Astrocyte (in vitro differentiated cells and primary cell): ENCODE measurements at regions not wholly inside any gene's neighbourhood (a gene's known extent, or its start where the extent isn't known, plus 50 kb on each side); places are given as distances from the start of the nearest gene placed in this dataset.

ENCODE experiments used
- DNase-seq: peaks from one replicate; pipeline ENCODE4 v3.0.0-alpha.2; 2010; ENCODE audit warnings: low read depth
- FAIRE-seq: peaks from 2 replicates; lab custom pipeline; 2011; peaks lifted over from hg19 to GRCh38; lab: Jason Lieb, UNC
- H2AFZ ChIP-seq: 2 replicates; pipeline ENCODE4 v1.6.0; 2012; ENCODE audit warnings: low read depth, low read length, inconsistent platforms
- H3K27ac ChIP-seq: 2 replicates; pipeline ENCODE4 v1.5.1; 2011; ENCODE audit warnings: low read depth, low read length, inconsistent platforms
- H3K27me3 ChIP-seq: 2 replicates; pipeline ENCODE4 v1.6.0; 2011; ENCODE audit warnings: low read length, inconsistent platforms; ENCODE audit not compliant: insufficient read depth
- H3K36me3 ChIP-seq: 2 replicates; pipeline ENCODE4 v1.5.1; 2011; ENCODE audit warnings: low read length, inconsistent platforms; ENCODE audit not compliant: insufficient read depth
- H3K4me1 ChIP-seq: 2 replicates; pipeline ENCODE4 v1.5.1; 2011; ENCODE audit warnings: low read length, inconsistent platforms; ENCODE audit not compliant: insufficient read depth
- H3K4me2 ChIP-seq: 2 replicates; pipeline ENCODE4 v1.6.0; 2012; ENCODE audit warnings: low read length, inconsistent platforms
- H3K4me3 ChIP-seq: 2 replicates; pipeline ENCODE4 v1.5.1; 2011; ENCODE audit warnings: low read depth, mild to moderate bottlenecking, low read length, inconsistent platforms; ENCODE audit not compliant: insufficient read depth
- H3K79me2 ChIP-seq: 2 replicates; pipeline ENCODE4 v1.6.0; 2012; ENCODE audit warnings: mild to moderate bottlenecking, low read length, inconsistent platforms; ENCODE audit not compliant: insufficient read depth
- H3K9ac ChIP-seq: 2 replicates; pipeline ENCODE4 v1.6.0; 2012; ENCODE audit warnings: mild to moderate bottlenecking, low read length, inconsistent platforms
- H3K9me3 ChIP-seq: 2 replicates; pipeline ENCODE4 v1.5.1; 2012; ENCODE audit warnings: low read depth, mild to moderate bottlenecking, low read length, inconsistent platforms; ENCODE audit not compliant: insufficient read depth
- H4K20me1 ChIP-seq: 2 replicates; pipeline ENCODE4 v1.6.0; 2012; ENCODE audit warnings: low read length, inconsistent platforms; ENCODE audit not compliant: insufficient read depth
- H3K27ac Mint-ChIP-seq: one replicate; pipeline ENCODE4 v1.8.0; 2021; ENCODE audit warnings: mild to moderate bottlenecking, mixed read lengths; ENCODE audit not compliant: unreplicated experiment
- H3K27me3 Mint-ChIP-seq: one replicate; pipeline ENCODE4 v1.8.0; 2021; ENCODE audit warnings: low read depth, mixed read lengths; ENCODE audit not compliant: unreplicated experiment
- H3K36me3 Mint-ChIP-seq: one replicate; pipeline ENCODE4 v1.8.0; 2021; ENCODE audit warnings: low read depth, mixed read lengths; ENCODE audit not compliant: unreplicated experiment
- H3K4me1 Mint-ChIP-seq: one replicate; pipeline ENCODE4 v1.8.0; 2021; ENCODE audit warnings: low read depth, mixed read lengths; ENCODE audit not compliant: unreplicated experiment
- H3K4me3 Mint-ChIP-seq: one replicate; pipeline ENCODE4 v1.8.0; 2021; ENCODE audit warnings: mild to moderate bottlenecking, moderate library complexity, mixed read lengths; ENCODE audit not compliant: unreplicated experiment
- H3K9me3 Mint-ChIP-seq: one replicate; pipeline ENCODE4 v1.8.0; 2021; ENCODE audit warnings: mild to moderate bottlenecking, mixed read lengths; ENCODE audit not compliant: unreplicated experiment
- CTCF ChIP-seq: IDR thresholded peaks from 2 replicates; pipeline ENCODE4 v1.5.1; 2011; ENCODE audit warnings: low read depth, mild to moderate bottlenecking, inconsistent platforms, low read length, moderate library complexity; ENCODE audit not compliant: insufficient read depth
- EZH2 ChIP-seq: IDR thresholded peaks from 2 replicates; pipeline ENCODE4 v1.6.1; 2012; ENCODE audit warnings: mild to moderate bottlenecking, low read length, inconsistent platforms; ENCODE audit not compliant: insufficient read depth

- H3K9me3 ChIP-seq: no peaks in the 10 kb centered on the region
- no peaks in the 10 kb centered on the region for H3K36me3 ChIP-seq
- Mint-ChIP-seq H3K4me1 (peaks cover 24% of the 10 kb centered on the region), H3K27ac (peak overlapping the region; percentile 15), H3K27me3 (peaks cover 11% of the 10 kb centered on the region), H3K9me3 (peaks cover 2% of the 10 kb centered on the region), H3K36me3 (peaks cover 2% of the 10 kb centered on the region), H3K4me3 (no peak overlapping the region)
- peak overlapping the region; percentile 64 for H3K4me2 ChIP-seq
- FAIRE-seq (peak; percentile 87), DNase-seq (peak; percentile 74)
- TF ChIP-seq EZH2 (no peak), CTCF (no peak)
- H3K79me2 ChIP-seq: no peaks in the 10 kb centered on the region
- no peaks in the 10 kb centered on the region for H3K27me3 ChIP-seq
- no peaks in the 10 kb centered on the region for H4K20me1 ChIP-seq
- H3K4me1 ChIP-seq: peaks cover 13% of the 10 kb centered on the region
- peak overlapping the region; percentile 49 for H2AFZ ChIP-seq
- no peak overlapping the region for H3K27ac ChIP-seq
- no peak overlapping the region for H3K9ac ChIP-seq
- no peak overlapping the region for H3K4me3 ChIP-seq
Measured at GRCh38 chr5:142433526-142434321, 108.9 kb upstream of the SPRY4 start.

GRCh38 chr5:142432961-142433360, 108.1 kb upstream of the SPRY4 start:
- Mint-ChIP-seq H3K9me3 (peaks cover 2% of the 10 kb centered on the region), H3K4me1 (peaks cover 22% of the 10 kb centered on the region), H3K27me3 (peaks cover 11% of the 10 kb centered on the region), H3K36me3 (peaks cover 2% of the 10 kb centered on the region), H3K4me3 (no peak overlapping the region), H3K27ac (no peak overlapping the region)
- Histone ChIP-seq H4K20me1 (no peaks in the 10 kb centered on the region), H3K9ac (no peak overlapping the region), H3K36me3 (no peaks in the 10 kb centered on the region), H3K9me3 (no peaks in the 10 kb centered on the region), H3K27ac (no peak overlapping the region), H3K79me2 (no peaks in the 10 kb centered on the region), H3K4me2 (no peak overlapping the region), H3K4me3 (no peak overlapping the region), H3K4me1 (peaks cover 13% of the 10 kb centered on the region), H2AFZ (no peak overlapping the region), H3K27me3 (no peaks in the 10 kb centered on the region)
- DNase-seq (no peak), FAIRE-seq (no peak)
- no peak for TF ChIP-seq CTCF
- no peak for TF ChIP-seq EZH2

GRCh38 chr5:142432369-142432863, 107.6 kb upstream of the SPRY4 start:
- DNase-seq (no peak), FAIRE-seq (no peak)
- Mint-ChIP-seq H3K27ac (no peak overlapping the region), H3K9me3 (peaks cover 2% of the 10 kb centered on the region), H3K27me3 (peaks cover 11% of the 10 kb centered on the region), H3K36me3 (peaks cover 2% of the 10 kb centered on the region), H3K4me3 (no peak overlapping the region), H3K4me1 (peaks cover 16% of the 10 kb centered on the region)
- no peaks in the 10 kb centered on the region for H3K79me2 ChIP-seq
- peaks cover 16% of the 10 kb centered on the region for H3K4me1 ChIP-seq
- no peak overlapping the region for H3K4me2 ChIP-seq
- H3K27me3 ChIP-seq: no peaks in the 10 kb centered on the region
- no peak for TF ChIP-seq CTCF
- no peak for TF ChIP-seq EZH2
- H3K9me3 ChIP-seq: no peaks in the 10 kb centered on the region
- H3K27ac ChIP-seq: no peak overlapping the region
- no peaks in the 10 kb centered on the region for H3K36me3 ChIP-seq
- no peaks in the 10 kb centered on the region for H4K20me1 ChIP-seq
- no peak overlapping the region for H2AFZ ChIP-seq
- no peak overlapping the region for H3K4me3 ChIP-seq
- H3K9ac ChIP-seq: no peak overlapping the region
